Liver (tissue), 8 donors: ENCODE measurements at regions not wholly inside any gene's neighbourhood (a gene's known extent, or its start where the extent isn't known, plus 50 kb on each side); places are given as distances from the start of the nearest gene placed in this dataset.
"Not testable (repeated sequence)": the region's sequence is repeated elsewhere in the genome, so short reads cannot be mapped to it uniquely, and the experiment has no call there.

Experiments used
- DNase-seq: peaks from one replicate; pipeline ENCODE4 v3.0.0-alpha.2; 2017; ENCODE audit warnings: low spot score
- H3K27ac ChIP-seq, 2 donors: one replicate each; pipeline ENCODE4 v1.7.0; 2013; ENCODE audit warnings: inconsistent platforms in 2 of 2, low read length in 2 of 2, control low read depth in 1 of 2, low read depth in 1 of 2, mild to moderate bottlenecking in 1 of 2
- H3K27me3 ChIP-seq, 4 donors: one replicate each; pipeline versions ENCODE4 v1.6.1 to v1.7.0; 2013; ENCODE audit warnings: low read length in 3 of 4, inconsistent platforms in 1 of 4, mild to moderate bottlenecking in 1 of 4, moderate library complexity in 1 of 4; ENCODE audit not compliant: control insufficient read depth in 4 of 4, insufficient read depth in 4 of 4
- H3K36me3 ChIP-seq, 4 donors: one replicate each; pipeline versions ENCODE4 v1.6.1 to v1.7.0; 2013; ENCODE audit warnings: low read length in 3 of 4, mild to moderate bottlenecking in 3 of 4, low read depth in 1 of 4, moderate library complexity in 1 of 4; ENCODE audit not compliant: control insufficient read depth in 4 of 4, insufficient read depth in 3 of 4
- H3K4me1 ChIP-seq, 4 donors: one replicate each; pipeline versions ENCODE4 v1.6.1 to v1.7.0; 2013; ENCODE audit warnings: low read length in 3 of 4, mild to moderate bottlenecking in 3 of 4, moderate library complexity in 1 of 4; ENCODE audit not compliant: control insufficient read depth in 4 of 4, insufficient read depth in 4 of 4
- H3K4me3 ChIP-seq, 3 donors: one replicate each; pipeline versions ENCODE4 v1.6.1 to v1.7.0; 2013; ENCODE audit warnings: low read length in 3 of 3, control low read depth in 1 of 3, low read depth in 1 of 3, mild to moderate bottlenecking in 1 of 3
- H3K9ac ChIP-seq, 2 donors: one replicate each; pipeline ENCODE4 v1.7.0; 2013; ENCODE audit warnings: low read length in 2 of 2, mild to moderate bottlenecking in 2 of 2, moderate library complexity in 2 of 2, control low read depth in 1 of 2, low read depth in 1 of 2
- H3K9me3 ChIP-seq, 4 donors: one replicate each; pipeline versions ENCODE4 v1.6.1 to v1.7.0; 2013; ENCODE audit warnings: low read length in 3 of 4; ENCODE audit not compliant: control insufficient read depth in 4 of 4
- ATF3 ChIP-seq: IDR thresholded peaks from 2 replicates; pipeline ENCODE4 v1.6.1; 2016; ENCODE audit warnings: antibody characterized with exemption
- EGR1 ChIP-seq, 2 donors: IDR thresholded peaks; 2 replicates each; pipeline ENCODE4 v1.6.1; 2016 to 2018; ENCODE audit warnings: antibody characterized with exemption in 2 of 2, low read depth in 2 of 2
- FOXA1 ChIP-seq: IDR thresholded peaks from 2 replicates; pipeline ENCODE4 v1.6.1; 2016; ENCODE audit warnings: antibody characterized with exemption
- FOXA2 ChIP-seq: IDR thresholded peaks from 2 replicates; pipeline ENCODE4 v1.6.1; 2016; ENCODE audit warnings: antibody characterized with exemption
- GABPA ChIP-seq, 2 donors: IDR thresholded peaks in 1 of 2; conservative IDR thresholded peaks in 1 of 2; 2 replicates each; pipeline ENCODE4 v1.6.1; 2016; ENCODE audit warnings: antibody characterized with exemption in 2 of 2, mild to moderate bottlenecking in 1 of 2, moderate library complexity in 1 of 2
- HNF4A ChIP-seq, 2 donors: conservative IDR thresholded peaks; 2 replicates each; pipeline ENCODE4 v1.6.1; 2016; ENCODE audit warnings: antibody characterized with exemption in 2 of 2, mild to moderate bottlenecking in 2 of 2
- HNF4G ChIP-seq: IDR thresholded peaks from 2 replicates; pipeline ENCODE4 v1.6.1; 2016; ENCODE audit warnings: antibody characterized with exemption
- MAX ChIP-seq: IDR thresholded peaks from 2 replicates; pipeline ENCODE4 v1.6.1; 2016; ENCODE audit warnings: antibody characterized with exemption
- NR2F2 ChIP-seq: IDR thresholded peaks from 2 replicates; pipeline ENCODE4 v1.6.1; 2016; ENCODE audit warnings: antibody characterized with exemption
- RAD21 ChIP-seq, 2 donors: IDR thresholded peaks; 2 replicates each; pipeline ENCODE4 v1.6.1; 2016; ENCODE audit warnings: antibody characterized with exemption in 2 of 2, mild to moderate bottlenecking in 2 of 2
- RXRA ChIP-seq, 2 donors: IDR thresholded peaks; 2 replicates each; pipeline ENCODE4 v1.6.1; 2017 to 2018; ENCODE audit warnings: antibody characterized with exemption in 2 of 2, mild to moderate bottlenecking in 1 of 2
- SP1 ChIP-seq: IDR thresholded peaks from 2 replicates; pipeline ENCODE4 v1.6.1; 2018; ENCODE audit warnings: antibody characterized with exemption, mild to moderate bottlenecking
- TAF1 ChIP-seq: conservative IDR thresholded peaks from 2 replicates; pipeline ENCODE4 v1.6.1; 2016; ENCODE audit warnings: antibody characterized with exemption, mild to moderate bottlenecking
- YY1 ChIP-seq: IDR thresholded peaks from 2 replicates; pipeline ENCODE4 v1.6.1; 2016; ENCODE audit warnings: antibody characterized with exemption, mild to moderate bottlenecking
- ZBTB33 ChIP-seq: IDR thresholded peaks from 2 replicates; pipeline ENCODE4 v1.6.1; 2016; ENCODE audit warnings: antibody characterized with exemption
- WGBS: extraction: QIAGEN DNeasy Blood & Tissue Kit; methylation state at CpG from one replicate; pipeline ENCODE4 v1.1.7; 2013; 5-methylcytosine and 5-hydroxymethylcytosine counted together
- TF ChIP-seq, protein P1 (sequence below): fragments of 150-350 bp; IDR thresholded peaks from 2 replicates; pipeline ENCODE4 v1.5.1; 2017; ENCODE audit warnings: improper control_type of control experiment, low read depth, low read length; ENCODE audit not compliant: missing input control
- TF ChIP-seq, protein P2 (sequence below): IDR thresholded peaks from 2 replicates; pipeline ENCODE4 v1.6.1; 2016; ENCODE audit warnings: antibody characterized with exemption, mild to moderate bottlenecking
- donor health status: healthy.
- donor health status: healthy.
- donor health status: healthy.
- donor health status: healthy.
- donor health status: healthy.

GRCh38 chr15:36050899-36051298 is 504.9 kb upstream of the DPH6 start:
- Histone ChIP-seq H3K27ac (no peak overlapping the region), H3K4me3 (no peak overlapping the region), H3K36me3 (no peaks in the 10 kb centered on the region), H3K4me1 (no peaks in the 10 kb centered on the region), H3K27me3 (no peaks in the 10 kb centered on the region), H3K9me3 (no peaks in the 10 kb centered on the region), H3K9ac (no peak overlapping the region)
- 84% methylated on average over 1 of the region's 1 CpG for WGBS
- DNase-seq, result no peak
- TF ChIP-seq GABPA (IDR thresholded peaks at IDR 0.05 in 1 of 2, conservative IDR thresholded peaks at IDR 0.05 in 1 of 2) (no peak), ZBTB33 (no peak)
- TF ChIP-seq, protein P1, sequence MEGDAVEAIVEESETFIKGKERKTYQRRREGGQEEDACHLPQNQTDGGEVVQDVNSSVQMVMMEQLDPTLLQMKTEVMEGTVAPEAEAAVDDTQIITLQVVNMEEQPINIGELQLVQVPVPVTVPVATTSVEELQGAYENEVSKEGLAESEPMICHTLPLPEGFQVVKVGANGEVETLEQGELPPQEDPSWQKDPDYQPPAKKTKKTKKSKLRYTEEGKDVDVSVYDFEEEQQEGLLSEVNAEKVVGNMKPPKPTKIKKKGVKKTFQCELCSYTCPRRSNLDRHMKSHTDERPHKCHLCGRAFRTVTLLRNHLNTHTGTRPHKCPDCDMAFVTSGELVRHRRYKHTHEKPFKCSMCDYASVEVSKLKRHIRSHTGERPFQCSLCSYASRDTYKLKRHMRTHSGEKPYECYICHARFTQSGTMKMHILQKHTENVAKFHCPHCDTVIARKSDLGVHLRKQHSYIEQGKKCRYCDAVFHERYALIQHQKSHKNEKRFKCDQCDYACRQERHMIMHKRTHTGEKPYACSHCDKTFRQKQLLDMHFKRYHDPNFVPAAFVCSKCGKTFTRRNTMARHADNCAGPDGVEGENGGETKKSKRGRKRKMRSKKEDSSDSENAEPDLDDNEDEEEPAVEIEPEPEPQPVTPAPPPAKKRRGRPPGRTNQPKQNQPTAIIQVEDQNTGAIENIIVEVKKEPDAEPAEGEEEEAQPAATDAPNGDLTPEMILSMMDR, result no peak

DNA sequence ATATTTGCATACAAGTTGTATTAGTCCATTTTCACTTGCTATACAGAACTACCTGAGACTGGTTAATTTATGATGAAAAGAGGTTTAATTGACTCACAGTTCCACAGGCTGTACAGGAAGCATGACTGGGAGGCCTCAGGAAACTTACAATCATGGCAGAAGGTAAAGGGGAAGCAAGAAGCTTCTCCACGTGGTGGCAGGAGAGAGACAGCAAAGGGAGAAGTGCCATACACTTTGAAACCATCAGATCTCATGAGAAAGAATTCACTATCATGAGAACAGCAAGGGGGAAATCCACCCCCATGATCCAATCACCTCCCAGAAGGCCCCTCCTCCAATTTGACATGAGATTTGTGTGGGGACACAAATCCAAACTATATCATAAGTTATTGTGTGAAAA is 506.7 kb upstream of the DPH6 start:
- H3K9ac ChIP-seq, H3K4me1 ChIP-seq, H3K27ac ChIP-seq, H3K9me3 ChIP-seq, H3K27me3 ChIP-seq, DNase-seq, H3K4me3 ChIP-seq, H3K36me3 ChIP-seq: not testable (repeated sequence)
- WGBS, result 34% methylated on average over 1 of the region's 1 CpG
- peak; percentile 72 to 76 for TF ChIP-seq RAD21 (IDR thresholded peaks at IDR 0.05)

- Histone ChIP-seq H3K36me3 (no peaks in the 10 kb centered on the region), H3K4me1 (no peaks in the 10 kb centered on the region), H3K27me3 (no peaks in the 10 kb centered on the region), H3K4me3 (no peak overlapping the region), H3K9ac (no peak overlapping the region), H3K27ac (no peak overlapping the region), H3K9me3 (no peaks in the 10 kb centered on the region)
- DNase-seq, result no peak
- WGBS, result 81% methylated on average over 1 of the region's 1 CpG
- TF ChIP-seq HNF4G (no peak), NR2F2 (no peak), RXRA (IDR thresholded peaks at IDR 0.05) (no peak), ATF3 (no peak), MAX (no peak), SP1 (no peak), FOXA1 (no peak), GABPA (IDR thresholded peaks at IDR 0.05 in 1 of 2, conservative IDR thresholded peaks at IDR 0.05 in 1 of 2) (no peak), YY1 (no peak), FOXA2 (no peak), TAF1 (no peak), EGR1 (IDR thresholded peaks at IDR 0.05; ENCODE audit: low read depth in 2 of 2) (no peak), ZBTB33 (no peak), HNF4A (conservative IDR thresholded peaks at IDR 0.05) (no peak), RAD21 (IDR thresholded peaks at IDR 0.05) (no peak)
- TF ChIP-seq, protein P2, sequence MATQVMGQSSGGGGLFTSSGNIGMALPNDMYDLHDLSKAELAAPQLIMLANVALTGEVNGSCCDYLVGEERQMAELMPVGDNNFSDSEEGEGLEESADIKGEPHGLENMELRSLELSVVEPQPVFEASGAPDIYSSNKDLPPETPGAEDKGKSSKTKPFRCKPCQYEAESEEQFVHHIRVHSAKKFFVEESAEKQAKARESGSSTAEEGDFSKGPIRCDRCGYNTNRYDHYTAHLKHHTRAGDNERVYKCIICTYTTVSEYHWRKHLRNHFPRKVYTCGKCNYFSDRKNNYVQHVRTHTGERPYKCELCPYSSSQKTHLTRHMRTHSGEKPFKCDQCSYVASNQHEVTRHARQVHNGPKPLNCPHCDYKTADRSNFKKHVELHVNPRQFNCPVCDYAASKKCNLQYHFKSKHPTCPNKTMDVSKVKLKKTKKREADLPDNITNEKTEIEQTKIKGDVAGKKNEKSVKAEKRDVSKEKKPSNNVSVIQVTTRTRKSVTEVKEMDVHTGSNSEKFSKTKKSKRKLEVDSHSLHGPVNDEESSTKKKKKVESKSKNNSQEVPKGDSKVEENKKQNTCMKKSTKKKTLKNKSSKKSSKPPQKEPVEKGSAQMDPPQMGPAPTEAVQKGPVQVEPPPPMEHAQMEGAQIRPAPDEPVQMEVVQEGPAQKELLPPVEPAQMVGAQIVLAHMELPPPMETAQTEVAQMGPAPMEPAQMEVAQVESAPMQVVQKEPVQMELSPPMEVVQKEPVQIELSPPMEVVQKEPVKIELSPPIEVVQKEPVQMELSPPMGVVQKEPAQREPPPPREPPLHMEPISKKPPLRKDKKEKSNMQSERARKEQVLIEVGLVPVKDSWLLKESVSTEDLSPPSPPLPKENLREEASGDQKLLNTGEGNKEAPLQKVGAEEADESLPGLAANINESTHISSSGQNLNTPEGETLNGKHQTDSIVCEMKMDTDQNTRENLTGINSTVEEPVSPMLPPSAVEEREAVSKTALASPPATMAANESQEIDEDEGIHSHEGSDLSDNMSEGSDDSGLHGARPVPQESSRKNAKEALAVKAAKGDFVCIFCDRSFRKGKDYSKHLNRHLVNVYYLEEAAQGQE, result no peak
Observed at GRCh38 chr15:36053746-36054145, 507.8 kb upstream of the DPH6 start.
